GM23338 (cell line): ENCODE measurements at regions not wholly inside any gene's neighbourhood (a gene's known extent, or its start where the extent isn't known, plus 50 kb on each side); places are given as distances from the start of the nearest gene placed in this dataset.
A peak's percentile ranks its signal among the peaks of the same experiment; 100 is the strongest.

Experiments used
- ATAC-seq: fragments of 200-7000 bp; cut with Tn5 transposase; 3 replicates; pipeline ENCODE4 v1.9.1; 2020
- DNase-seq: peaks from one replicate; pipeline ENCODE4 v3.0.0-alpha.2; 2015; ENCODE audit warnings: low spot score
- H2AFZ ChIP-seq: fragments of 200-600 bp; sonication (generic); 2 replicates; pipeline ENCODE4 v1.8.0; 2016; ENCODE audit warnings: antibody characterized with exemption, mild to moderate bottlenecking, moderate library complexity
- H3F3A ChIP-seq: fragments of 200-600 bp; sonication (generic); replicated peaks from 2 replicates; pipeline ENCODE4 v1.8.0; 2017; ENCODE audit warnings: antibody characterized with exemption, mixed run types, low read depth
- H3K27ac ChIP-seq: fragments of 200-600 bp; sonication (generic); 2 replicates; pipeline ENCODE4 v1.6.1; 2016; ENCODE audit warnings: low read depth
- H3K27me3 ChIP-seq: fragments of 200-600 bp; sonication (generic); 2 replicates; pipeline ENCODE4 v1.8.0; 2016; ENCODE audit warnings: mild to moderate bottlenecking, mixed run types, moderate library complexity; ENCODE audit not compliant: insufficient read depth
- H3K36me3 ChIP-seq: fragments of 200-600 bp; sonication (generic); 2 replicates; pipeline ENCODE4 v1.8.0; 2016; ENCODE audit warnings: mild to moderate bottlenecking; ENCODE audit not compliant: insufficient read depth
- H3K4me1 ChIP-seq: fragments of 200-600 bp; sonication (generic); 2 replicates; pipeline ENCODE4 v1.8.0; 2016; ENCODE audit warnings: mild to moderate bottlenecking, moderate library complexity; ENCODE audit not compliant: insufficient read depth
- H3K4me2 ChIP-seq: fragments of 200-600 bp; sonication (generic); 2 replicates; pipeline ENCODE4 v1.7.1; 2017; ENCODE audit warnings: mixed run types
- H3K4me3 ChIP-seq: fragments of 200-600 bp; sonication (generic); 2 replicates; pipeline ENCODE4 v1.6.1; 2016; ENCODE audit warnings: mixed run types
- H3K79me2 ChIP-seq: fragments of 200-600 bp; sonication (generic); replicated peaks from 2 replicates; pipeline ENCODE4 v1.8.0; 2017; ENCODE audit warnings: mild to moderate bottlenecking; ENCODE audit not compliant: insufficient read depth
- H3K9me2 ChIP-seq: fragments of 200-600 bp; sonication (generic); 2 replicates; pipeline ENCODE4 v1.8.0; 2017; ENCODE audit not compliant: insufficient read depth
- H4K20me1 ChIP-seq: fragments of 200-600 bp; sonication (generic); replicated peaks from 2 replicates; pipeline ENCODE4 v1.8.0; 2017; ENCODE audit warnings: mild to moderate bottlenecking; ENCODE audit not compliant: insufficient read depth
- H3K27ac Mint-ChIP-seq: 2 replicates; pipeline ENCODE4 v1.8.0; 2020; ENCODE audit warnings: inconsistent platforms, mild to moderate bottlenecking, moderate library complexity, mixed read lengths
- H3K27me3 Mint-ChIP-seq: 3 replicates; pipeline ENCODE4 v1.8.0; 2022; ENCODE audit warnings: low read depth, mild to moderate bottlenecking, moderate library complexity, mixed read lengths, inconsistent platforms; ENCODE audit not compliant: insufficient read depth, poor library complexity
- H3K36me3 Mint-ChIP-seq: 3 replicates; pipeline ENCODE4 v1.8.0; 2021; ENCODE audit warnings: low read depth, mild to moderate bottlenecking, inconsistent platforms, moderate library complexity, mixed read lengths
- H3K4me1 Mint-ChIP-seq: 3 replicates; pipeline ENCODE4 v1.8.0; 2020; ENCODE audit warnings: mild to moderate bottlenecking, inconsistent platforms, mixed read lengths
- H3K4me3 Mint-ChIP-seq: 3 replicates; pipeline ENCODE4 v1.8.0; 2021; ENCODE audit warnings: moderate library complexity, mild to moderate bottlenecking, inconsistent platforms, mixed read lengths
- H3K9me3 Mint-ChIP-seq: 3 replicates; pipeline ENCODE4 v1.8.0; 2020; ENCODE audit warnings: moderate library complexity, mild to moderate bottlenecking, inconsistent platforms, mixed read lengths
- CREB1 ChIP-seq: fragments of 250-450 bp; sonication (Bioruptor Pico); IDR thresholded peaks from 2 replicates; pipeline ENCODE4 v1.5.0; 2020; ENCODE audit warnings: low read depth, mild to moderate bottlenecking, moderate library complexity
- ETS1 ChIP-seq: IDR thresholded peaks from 2 replicates; pipeline ENCODE4 v1.6.1; 2016; ENCODE audit warnings: antibody characterized with exemption
- EZH2 ChIP-seq: fragments of 200-600 bp; sonication (generic); IDR thresholded peaks from one replicate; pipeline ENCODE4 v1.8.0; 2017; ENCODE audit warnings: antibody characterized with exemption, mild to moderate bottlenecking, low read depth; ENCODE audit not compliant: unreplicated experiment
- EZH2phosphoT487 ChIP-seq: fragments of 200-600 bp; sonication (generic); IDR thresholded peaks from one replicate; pipeline ENCODE4 v1.8.1; 2018; ENCODE audit warnings: antibody characterized with exemption; ENCODE audit not compliant: unreplicated experiment
- JUNB ChIP-seq: IDR thresholded peaks from one replicate; pipeline ENCODE4 v1.6.1; 2016; ENCODE audit warnings: antibody characterized with exemption; ENCODE audit not compliant: unreplicated experiment
- NANOG ChIP-seq: IDR thresholded peaks from 2 replicates; pipeline ENCODE4 v1.6.1; 2016; ENCODE audit warnings: antibody characterized with exemption, borderline replicate concordance
- POLR2AphosphoS5 ChIP-seq: IDR thresholded peaks from 2 replicates; pipeline ENCODE4 v1.6.1; 2016; ENCODE audit warnings: antibody characterized with exemption, low read depth
- STAT1 ChIP-seq: IDR thresholded peaks from one replicate; pipeline ENCODE4 v1.6.1; 2016; ENCODE audit warnings: antibody characterized with exemption; ENCODE audit not compliant: unreplicated experiment
- ZNF114 ChIP-seq: fragments of 250-450 bp; sonication (Bioruptor Pico); IDR thresholded peaks from 2 replicates; pipeline ENCODE4 v1.5.0; 2020; ENCODE audit warnings: mild to moderate bottlenecking, moderate library complexity
- ZNF331 ChIP-seq: fragments of 250-450 bp; sonication (Bioruptor Pico); IDR thresholded peaks from 2 replicates; pipeline ENCODE4 v1.5.0; 2020; ENCODE audit warnings: low read depth, mild to moderate bottlenecking, moderate library complexity
- ZNF462 ChIP-seq: fragments of 250-450 bp; sonication (Bioruptor Pico); IDR thresholded peaks from 2 replicates; pipeline ENCODE4 v1.5.0; 2020; ENCODE audit warnings: mild to moderate bottlenecking, moderate library complexity
- TF ChIP-seq, protein P1 (sequence below), 2 experiments: fragments of 200-600 bp in 1 of 2; sonication (generic) in 1 of 2; conservative IDR thresholded peaks; 2 replicates each; pipeline versions ENCODE4 v1.5.1 to v1.6.1; 2016 to 2017; ENCODE audit warnings: antibody characterized with exemption in 2 of 2, low read depth in 2 of 2, mild to moderate bottlenecking in 2 of 2, moderate library complexity in 1 of 2
- TF ChIP-seq, protein P2 (sequence below): IDR thresholded peaks from one replicate; pipeline ENCODE4 v1.6.1; 2018; ENCODE audit warnings: antibody characterized with exemption; ENCODE audit not compliant: unreplicated experiment

- H3K9me2 ChIP-seq, result no peaks in the 10 kb centered on the region
- peaks cover 92% of the 10 kb centered on the region for H3K27me3 ChIP-seq
- Mint-ChIP-seq H3K27ac (no peak overlapping the region), H3K36me3 (peaks cover 3% of the 10 kb centered on the region; the same call in 1 of the 3 replicates), H3K9me3 (peaks cover 3% of the 10 kb centered on the region; the same call in 1 of the 3 replicates), H3K27me3 (peaks cover 52% of the 10 kb centered on the region), H3K4me3 (no peak overlapping the region), H3K4me1 (peaks cover 6% of the 10 kb centered on the region; the same call in 2 of the 3 replicates)
- ATAC-seq, result peak; percentile 97
- H3K4me2 ChIP-seq, result peak overlapping the region; percentile 2; the same call in 1 of the 2 replicates
- no peaks in the 10 kb centered on the region for H3K36me3 ChIP-seq
- H3K4me3 ChIP-seq, result no peak overlapping the region
- H3K4me1 ChIP-seq, result peaks cover 5% of the 10 kb centered on the region
- H3K79me2 ChIP-seq, result no peaks in the 10 kb centered on the region
- TF ChIP-seq EZH2 (no peak), JUNB (no peak), ZNF114 (CRISPR knock-in tag) (no peak), POLR2AphosphoS5 (peak; percentile 44; the same call in 1 of the 2 replicates), EZH2phosphoT487 (no peak), ZNF331 (CRISPR knock-in tag) (no peak), CREB1 (CRISPR knock-in tag) (peak; percentile 17; the same call in 1 of the 2 replicates), ZNF462 (CRISPR knock-in tag) (no peak), STAT1 (no peak), NANOG (peak; percentile 99), ETS1 (no peak)
- TF ChIP-seq, protein P1, sequence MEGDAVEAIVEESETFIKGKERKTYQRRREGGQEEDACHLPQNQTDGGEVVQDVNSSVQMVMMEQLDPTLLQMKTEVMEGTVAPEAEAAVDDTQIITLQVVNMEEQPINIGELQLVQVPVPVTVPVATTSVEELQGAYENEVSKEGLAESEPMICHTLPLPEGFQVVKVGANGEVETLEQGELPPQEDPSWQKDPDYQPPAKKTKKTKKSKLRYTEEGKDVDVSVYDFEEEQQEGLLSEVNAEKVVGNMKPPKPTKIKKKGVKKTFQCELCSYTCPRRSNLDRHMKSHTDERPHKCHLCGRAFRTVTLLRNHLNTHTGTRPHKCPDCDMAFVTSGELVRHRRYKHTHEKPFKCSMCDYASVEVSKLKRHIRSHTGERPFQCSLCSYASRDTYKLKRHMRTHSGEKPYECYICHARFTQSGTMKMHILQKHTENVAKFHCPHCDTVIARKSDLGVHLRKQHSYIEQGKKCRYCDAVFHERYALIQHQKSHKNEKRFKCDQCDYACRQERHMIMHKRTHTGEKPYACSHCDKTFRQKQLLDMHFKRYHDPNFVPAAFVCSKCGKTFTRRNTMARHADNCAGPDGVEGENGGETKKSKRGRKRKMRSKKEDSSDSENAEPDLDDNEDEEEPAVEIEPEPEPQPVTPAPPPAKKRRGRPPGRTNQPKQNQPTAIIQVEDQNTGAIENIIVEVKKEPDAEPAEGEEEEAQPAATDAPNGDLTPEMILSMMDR (conservative IDR thresholded peaks at IDR 0.05; ENCODE audit: low read depth in 2 of 2), result no peak
- TF ChIP-seq, protein P2, sequence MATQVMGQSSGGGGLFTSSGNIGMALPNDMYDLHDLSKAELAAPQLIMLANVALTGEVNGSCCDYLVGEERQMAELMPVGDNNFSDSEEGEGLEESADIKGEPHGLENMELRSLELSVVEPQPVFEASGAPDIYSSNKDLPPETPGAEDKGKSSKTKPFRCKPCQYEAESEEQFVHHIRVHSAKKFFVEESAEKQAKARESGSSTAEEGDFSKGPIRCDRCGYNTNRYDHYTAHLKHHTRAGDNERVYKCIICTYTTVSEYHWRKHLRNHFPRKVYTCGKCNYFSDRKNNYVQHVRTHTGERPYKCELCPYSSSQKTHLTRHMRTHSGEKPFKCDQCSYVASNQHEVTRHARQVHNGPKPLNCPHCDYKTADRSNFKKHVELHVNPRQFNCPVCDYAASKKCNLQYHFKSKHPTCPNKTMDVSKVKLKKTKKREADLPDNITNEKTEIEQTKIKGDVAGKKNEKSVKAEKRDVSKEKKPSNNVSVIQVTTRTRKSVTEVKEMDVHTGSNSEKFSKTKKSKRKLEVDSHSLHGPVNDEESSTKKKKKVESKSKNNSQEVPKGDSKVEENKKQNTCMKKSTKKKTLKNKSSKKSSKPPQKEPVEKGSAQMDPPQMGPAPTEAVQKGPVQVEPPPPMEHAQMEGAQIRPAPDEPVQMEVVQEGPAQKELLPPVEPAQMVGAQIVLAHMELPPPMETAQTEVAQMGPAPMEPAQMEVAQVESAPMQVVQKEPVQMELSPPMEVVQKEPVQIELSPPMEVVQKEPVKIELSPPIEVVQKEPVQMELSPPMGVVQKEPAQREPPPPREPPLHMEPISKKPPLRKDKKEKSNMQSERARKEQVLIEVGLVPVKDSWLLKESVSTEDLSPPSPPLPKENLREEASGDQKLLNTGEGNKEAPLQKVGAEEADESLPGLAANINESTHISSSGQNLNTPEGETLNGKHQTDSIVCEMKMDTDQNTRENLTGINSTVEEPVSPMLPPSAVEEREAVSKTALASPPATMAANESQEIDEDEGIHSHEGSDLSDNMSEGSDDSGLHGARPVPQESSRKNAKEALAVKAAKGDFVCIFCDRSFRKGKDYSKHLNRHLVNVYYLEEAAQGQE, result no peak
- H4K20me1 ChIP-seq, result peaks cover 5% of the 10 kb centered on the region; the same call in 1 of the 2 replicates
- no peak overlapping the region for H2AFZ ChIP-seq
- peak; percentile 87 for DNase-seq
- H3K27ac ChIP-seq, result no peak overlapping the region
- H3F3A ChIP-seq, result no peaks in the 10 kb centered on the region
These were observed 159.4 kb upstream of the GCFC2 start for GRCh38 chr2:75870133-75870532.
